GM18526 (cell line): ENCODE measurements at regions not wholly inside any gene's neighbourhood (a gene's known extent, or its start where the extent isn't known, plus 50 kb on each side); places are given as distances from the start of the nearest gene placed in this dataset.

Source experiments
- POLR2A ChIP-seq: IDR thresholded peaks from 3 replicates; pipeline ENCODE4 v1.6.1; 2011; ENCODE audit not compliant: insufficient read length; ENCODE audit errors: extremely low read depth

DNA sequence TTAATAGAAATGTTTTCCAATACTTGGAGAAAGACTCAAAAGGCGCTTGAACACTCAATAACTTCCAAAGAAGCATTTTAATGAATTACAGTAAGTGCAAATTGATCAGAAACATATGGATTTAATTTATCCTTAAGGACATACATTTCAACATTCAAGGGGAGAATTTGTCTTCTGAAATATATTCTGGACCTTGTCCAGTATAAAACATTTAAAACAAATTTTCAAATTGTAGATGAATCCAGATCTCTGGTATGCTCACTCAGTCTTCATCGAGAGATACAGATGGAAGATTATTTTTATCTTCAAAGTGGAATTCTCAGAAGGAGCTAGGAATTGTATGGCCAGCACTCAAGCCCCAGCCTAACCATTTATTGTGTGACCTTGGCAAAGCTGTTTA lies 310.4 kb downstream of the ZNF674 start:
- TF ChIP-seq POLR2A = no peak

DNA sequence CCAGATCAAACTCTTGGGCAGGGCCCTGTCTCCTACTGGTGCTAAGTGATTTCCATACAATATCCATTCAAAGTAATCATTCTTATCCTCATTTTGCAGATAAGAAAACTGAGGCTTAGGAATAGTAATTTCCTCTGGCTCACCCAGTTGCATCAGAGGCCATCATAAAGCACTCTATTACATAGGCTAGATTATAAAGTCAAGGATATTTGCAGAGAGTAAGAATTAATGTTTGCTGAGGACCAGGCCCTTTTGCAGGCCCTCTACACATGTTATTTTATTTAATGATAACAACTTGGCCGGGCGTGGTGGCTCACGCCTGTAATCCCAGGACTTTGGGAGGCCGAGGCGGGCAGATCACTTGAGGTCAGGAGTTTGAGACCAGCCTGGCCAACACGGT lies 316.8 kb downstream of the ZNF674 start:
- TF ChIP-seq POLR2A = no peak

DNA sequence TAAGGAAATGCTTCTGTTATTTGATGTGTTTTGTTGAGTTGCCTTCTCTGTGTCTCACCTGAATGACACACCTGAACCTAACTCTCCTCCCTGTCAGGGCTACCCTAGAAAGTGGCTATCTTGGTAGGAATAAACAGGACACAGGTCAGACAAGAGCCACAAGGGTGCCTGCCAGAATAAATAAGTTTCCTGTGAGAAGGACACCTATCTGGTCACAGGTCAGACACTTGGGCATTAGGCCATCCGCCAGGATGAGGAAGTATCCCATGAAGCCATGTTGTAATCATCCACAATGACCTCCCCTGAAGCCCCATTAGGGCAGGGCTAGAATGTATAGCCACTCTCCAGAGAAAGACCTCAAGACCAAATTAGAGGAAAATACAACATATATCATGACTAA lies 318.8 kb downstream of the ZNF674 start:
- no peak for TF ChIP-seq POLR2A

DNA sequence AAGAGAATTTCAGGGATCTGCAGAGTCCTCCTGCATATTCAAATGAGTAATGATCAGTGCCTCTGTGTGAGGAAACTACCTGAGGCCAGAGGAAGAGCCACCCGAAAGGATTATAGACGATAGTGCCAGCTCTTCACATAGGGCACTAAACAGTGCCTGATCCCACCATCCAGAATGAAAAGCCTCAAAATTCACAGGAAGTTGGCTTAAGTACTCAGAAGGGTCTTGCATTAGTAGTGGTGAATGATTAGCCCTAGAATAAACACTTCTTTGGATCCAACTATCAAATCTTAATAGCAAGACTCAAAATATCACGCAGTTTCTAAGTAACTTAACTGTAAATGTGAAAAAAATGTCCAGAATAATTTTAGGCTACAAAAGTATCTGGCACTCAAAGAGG lies 324.4 kb downstream of the ZNF674 start:
- no peak for TF ChIP-seq POLR2A

DNA sequence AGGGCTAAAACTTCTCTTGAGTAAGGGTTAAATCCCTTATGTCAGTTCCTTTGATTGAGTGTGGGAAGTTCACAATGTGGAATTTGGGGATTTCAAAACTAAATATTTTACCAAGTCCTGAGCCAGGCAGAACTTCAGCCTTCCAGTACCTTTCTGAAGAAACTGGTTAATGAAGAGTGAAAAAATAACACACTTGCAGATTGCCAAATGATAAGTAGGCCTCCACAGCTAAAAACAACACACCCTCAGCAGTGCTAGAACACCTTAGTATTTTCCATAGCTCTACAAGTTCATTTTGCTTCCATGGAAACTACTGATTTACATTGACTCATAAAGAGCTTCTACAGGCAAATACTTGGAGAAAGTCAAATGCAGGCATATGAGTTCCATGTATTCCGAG lies 326.8 kb downstream of the ZNF674 start:
- no peak for TF ChIP-seq POLR2A

DNA sequence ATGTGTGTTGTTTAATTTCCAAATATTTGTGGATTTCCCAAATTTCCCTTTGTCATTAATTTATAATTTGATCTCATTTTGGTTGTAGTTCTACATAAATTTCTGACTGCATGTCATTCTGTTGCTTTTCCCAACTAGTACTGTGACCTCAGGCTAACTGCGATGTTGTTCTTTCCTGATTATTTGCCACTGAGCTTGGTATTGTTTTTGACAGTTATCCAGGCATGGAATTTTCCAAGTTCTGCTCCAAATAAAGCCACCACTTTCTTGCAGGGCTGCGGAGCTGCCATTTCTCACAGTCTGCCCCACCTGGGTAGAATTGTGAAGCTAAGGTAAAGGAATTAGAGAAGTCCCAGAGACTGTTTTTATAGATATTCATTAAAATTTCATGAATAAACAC lies 328.8 kb downstream of the ZNF674 start:
- TF ChIP-seq POLR2A = no peak

DNA sequence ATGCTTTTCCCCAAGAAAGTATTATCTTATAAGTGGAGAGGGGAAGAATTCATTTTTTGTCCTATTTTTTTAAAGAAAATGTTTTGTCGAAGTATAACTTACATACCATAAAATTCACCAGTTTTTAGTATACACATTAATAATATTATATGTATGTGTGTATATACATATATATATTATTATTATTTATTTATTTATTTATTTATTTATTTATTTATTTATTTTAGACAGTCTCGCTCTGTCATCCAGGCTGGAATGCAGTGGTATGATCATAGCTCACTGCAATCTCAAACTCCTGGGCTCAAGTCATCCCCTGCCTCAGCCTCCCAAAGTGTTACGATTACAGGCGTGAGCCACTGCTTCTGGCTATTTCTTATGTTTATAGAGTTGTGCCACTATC lies 334.1 kb downstream of the ZNF674 start:
- TF ChIP-seq POLR2A = no peak

DNA sequence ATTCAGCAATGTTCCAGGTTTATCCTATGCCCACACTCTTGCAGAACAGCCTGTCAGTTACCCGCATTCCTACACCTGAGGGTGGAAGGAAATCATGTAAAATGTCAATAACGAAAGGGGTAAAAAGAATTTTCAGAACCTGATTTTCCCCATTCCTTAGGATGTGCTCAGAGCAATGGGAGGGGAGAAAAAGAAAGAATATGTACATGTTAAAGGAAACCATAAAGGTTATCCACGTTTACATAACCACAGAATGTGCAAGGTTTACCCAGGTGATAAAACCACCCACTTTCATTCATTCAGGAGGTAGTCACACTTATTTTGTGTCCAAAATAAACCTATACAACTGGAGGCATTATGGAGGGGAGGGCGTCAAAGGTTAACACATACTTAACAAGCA lies 335.5 kb downstream of the ZNF674 start:
- no peak for TF ChIP-seq POLR2A

DNA sequence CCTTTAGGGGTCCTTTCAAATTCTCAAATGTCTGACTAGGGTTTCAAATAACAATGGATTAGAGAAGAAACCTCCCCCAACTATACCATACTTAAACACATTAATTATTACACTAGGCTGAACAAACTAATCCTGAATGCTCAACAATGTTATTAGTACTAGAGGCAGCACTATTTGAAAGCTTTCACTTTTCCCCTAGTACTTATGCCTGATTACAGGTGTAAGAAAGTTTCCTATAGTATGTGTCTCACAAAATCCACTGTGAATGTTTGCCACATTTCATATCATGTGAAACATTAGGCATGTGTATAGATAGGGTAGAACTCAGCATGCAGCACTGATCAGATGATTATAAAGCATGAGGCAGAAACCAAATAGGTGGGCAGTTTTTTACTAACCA lies 336.2 kb downstream of the ZNF674 start:
- TF ChIP-seq POLR2A = no peak

DNA sequence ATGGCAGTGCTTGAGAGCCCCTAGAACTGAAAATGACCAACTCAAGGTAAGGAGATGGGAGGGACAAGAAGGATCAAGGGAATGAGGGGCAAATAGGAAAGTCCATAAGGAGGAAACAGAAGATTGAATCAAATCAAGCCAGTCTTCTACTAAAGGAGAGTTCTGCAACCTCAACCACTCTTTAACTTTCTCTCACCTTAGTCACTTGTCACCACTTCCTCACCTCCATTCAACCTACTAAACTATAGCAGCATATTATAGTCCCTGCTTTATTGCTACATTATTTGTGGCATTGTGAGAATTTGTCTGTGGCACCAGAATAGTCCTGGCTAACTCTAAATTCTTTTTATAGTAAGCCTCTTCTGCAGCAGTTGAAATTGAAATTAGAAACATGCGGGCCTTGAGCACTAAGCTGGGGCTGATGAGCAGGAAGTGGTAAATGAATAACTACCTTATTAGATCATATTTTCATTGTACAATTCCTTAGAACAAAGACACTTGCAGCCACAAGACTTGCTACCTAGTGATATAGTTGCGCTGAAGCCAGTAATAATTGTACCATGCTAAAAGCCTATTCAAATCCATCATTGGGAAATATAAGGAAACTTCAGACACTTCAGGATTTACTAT lies 336.9 kb downstream of the ZNF674 start:
- TF ChIP-seq POLR2A = no peak

DNA sequence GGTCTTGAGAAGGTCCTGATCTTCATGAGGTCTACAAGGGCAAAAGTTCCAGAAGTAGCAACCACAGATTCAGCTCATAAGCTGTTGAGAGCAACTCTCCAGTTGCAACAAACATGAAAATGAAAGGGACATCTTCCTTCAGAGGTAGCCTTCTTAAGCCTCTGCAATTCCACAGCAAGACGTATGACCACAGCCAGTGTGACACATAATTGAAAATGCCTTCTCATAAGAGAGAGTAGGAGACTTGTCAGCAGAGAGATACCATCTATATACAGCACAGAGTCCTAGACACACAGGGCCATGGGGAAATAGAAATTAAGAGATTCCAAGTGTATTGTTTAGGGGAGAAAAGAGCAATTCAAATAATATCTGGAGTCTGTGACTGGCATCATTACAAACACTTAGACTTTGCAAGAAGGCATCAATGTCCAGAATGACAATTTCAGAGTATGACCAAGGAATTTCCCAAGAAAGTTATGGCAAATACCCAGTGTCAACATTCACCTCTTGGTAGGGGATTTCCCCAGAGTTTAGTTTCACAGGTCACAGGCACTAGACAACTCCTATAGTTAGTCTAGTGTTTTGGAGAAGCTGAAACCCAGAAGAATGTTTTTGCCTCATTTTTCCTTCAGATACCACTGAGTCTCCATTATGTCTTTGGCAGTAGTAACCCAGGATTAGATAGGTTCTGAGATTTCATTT lies 340.3 kb downstream of the ZNF674 start:
- no peak for TF ChIP-seq POLR2A

DNA sequence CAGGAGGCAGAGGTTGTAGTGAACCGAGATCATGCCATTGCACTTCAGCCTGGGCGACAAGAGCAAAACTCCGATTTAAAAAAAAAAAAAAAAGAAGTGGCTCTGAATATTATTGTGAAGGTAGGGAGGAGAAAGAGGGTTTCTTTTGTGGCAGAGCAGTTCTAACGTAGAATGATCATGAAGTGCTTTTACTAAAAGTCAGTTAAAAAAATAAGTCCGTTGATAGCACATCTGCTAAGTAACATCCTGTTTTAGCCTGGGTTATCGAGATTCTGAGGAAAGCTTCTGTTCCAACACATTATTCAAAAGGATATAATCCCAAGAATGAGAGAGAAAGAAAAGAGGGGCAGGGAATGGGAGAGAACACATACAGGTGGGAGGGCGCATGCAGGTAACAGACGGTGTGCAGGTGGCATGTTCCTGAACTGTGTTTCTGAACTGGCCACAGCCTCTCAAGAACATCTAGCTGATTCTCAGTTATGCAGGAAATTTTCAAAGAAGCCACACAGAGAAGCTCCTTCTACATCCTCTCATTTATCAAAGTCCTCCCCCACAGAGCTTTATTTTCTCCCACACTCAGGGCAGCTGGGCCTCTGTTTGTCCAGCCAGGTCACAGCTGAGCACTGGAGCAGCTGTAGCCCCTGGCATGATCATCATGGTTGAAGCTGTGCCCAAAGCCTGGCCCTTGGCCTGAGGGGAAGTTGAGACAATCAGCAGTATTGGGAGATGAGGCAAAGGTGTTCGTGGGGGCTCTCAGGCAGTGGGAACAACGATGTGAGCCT lies 342.3 kb downstream of the ZNF674 start:
- no peak for TF ChIP-seq POLR2A

DNA sequence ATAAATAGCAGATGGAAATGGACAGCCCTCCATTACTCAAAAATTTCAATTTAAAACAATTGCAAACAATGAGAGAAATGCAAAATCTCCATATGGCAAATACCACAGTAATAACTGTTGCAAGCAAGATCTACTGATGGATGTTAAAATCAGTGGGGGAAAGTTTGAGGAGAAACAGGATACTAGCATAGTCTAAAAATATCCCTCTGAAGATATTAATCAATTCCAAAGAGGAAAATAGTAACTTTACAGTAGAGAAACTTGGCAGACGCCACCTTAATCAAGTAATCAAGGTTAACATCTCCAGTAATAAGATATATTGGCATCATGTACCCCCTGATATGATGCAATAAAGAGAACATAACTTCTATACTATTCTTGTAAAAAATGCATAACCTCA lies 344.8 kb downstream of the ZNF674 start:
- no peak for TF ChIP-seq POLR2A

DNA sequence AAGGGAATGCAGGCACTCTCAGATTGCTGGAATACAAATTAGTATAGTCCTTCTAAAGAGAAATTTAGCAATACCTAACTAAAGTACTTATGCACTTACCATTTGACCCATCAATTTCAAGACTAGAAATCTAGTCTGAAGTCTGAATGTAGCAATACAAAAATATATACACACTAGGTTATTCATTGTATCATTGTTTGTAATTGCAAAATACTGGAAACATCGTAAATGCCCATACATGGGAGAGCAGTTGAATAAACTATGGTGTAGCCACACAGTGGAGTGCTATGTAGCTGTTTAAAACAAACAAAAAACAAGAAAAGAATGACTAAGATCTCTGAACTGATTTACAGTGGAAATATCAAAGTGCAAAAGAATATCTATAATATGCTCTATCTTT lies 346.4 kb downstream of the ZNF674 start:
- no peak for TF ChIP-seq POLR2A

DNA sequence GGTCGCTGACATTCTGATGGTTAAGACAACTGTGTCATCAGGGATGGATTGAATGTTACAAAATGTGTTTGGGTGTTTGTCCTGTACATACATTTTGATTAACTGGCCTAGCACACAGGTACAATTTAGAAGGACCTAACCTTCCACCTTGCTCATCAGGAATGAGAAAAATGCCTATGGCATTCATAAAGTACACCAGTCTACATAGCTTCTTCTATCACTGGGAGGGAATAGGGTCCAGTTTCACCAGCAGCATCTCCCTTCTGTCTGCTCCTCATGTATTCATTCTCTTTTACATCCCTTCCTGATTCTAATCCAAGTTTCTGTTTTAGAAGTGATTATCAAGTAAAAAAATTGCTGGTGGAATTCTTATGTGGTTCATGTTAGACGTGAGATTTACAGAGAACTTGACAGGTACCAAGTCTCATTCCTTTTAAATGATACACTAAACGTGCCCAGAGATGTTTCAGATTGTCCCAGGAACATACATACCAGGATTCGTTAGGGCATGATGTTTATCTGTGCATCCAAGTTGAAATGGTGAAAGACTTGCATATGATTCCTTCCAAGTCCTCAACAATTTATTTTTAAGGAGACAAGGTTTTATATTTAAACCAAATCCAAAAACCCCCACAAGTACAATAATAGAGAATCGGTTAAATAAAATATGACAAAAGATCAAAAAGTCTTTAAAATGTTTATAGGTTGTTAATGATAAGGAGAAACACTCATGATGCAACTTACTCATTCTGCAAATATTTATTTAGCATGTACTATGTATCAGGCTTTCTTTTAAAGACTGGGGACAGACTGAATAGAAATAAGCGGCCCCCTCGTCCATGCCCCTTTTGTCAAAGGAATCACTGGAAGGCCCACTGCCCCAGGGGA lies 359.1 kb downstream of the ZNF674 start:
- TF ChIP-seq POLR2A = no peak
